ENCODE measurements at regions not wholly inside any gene's neighbourhood (a gene's known extent, or its start where the extent isn't known, plus 50 kb on each side); places are given as distances from the start of the nearest gene placed in this dataset.

GRCh38 chr18:34985963-34986362, 55.2 kb upstream of the MAPRE2 start (continued):
- TF ChIP-seq ZBTB4 (CRISPR knock-in tag; IDR thresholded peaks at IDR 0.05), result no peak
- TF ChIP-seq IKZF2 (IDR thresholded peaks at IDR 0.05), result no peak
- TF ChIP-seq ASH2L (IDR thresholded peaks at IDR 0.05; ENCODE audit: borderline replicate concordance, low read depth), result no peak
- no peak for TF ChIP-seq JUNB (IDR thresholded peaks at IDR 0.05)

GRCh38 chr18:34990597-34990996, 50.6 kb upstream of the MAPRE2 start:
- CTCF ChIA-PET, result interaction anchor here (1.1 kb wide), 1 partner anchor 16 kb away, joined by 4 read pairs; no protein-coding TSS in a partner anchor
- in situ Hi-C loops (cut with MboI) (no loop called here), intact Hi-C loops (cut with micrococcal nuclease; ENCODE audit: unreplicated experiment) (no loop called here)
- Histone ChIP-seq H3K4me1 (ENCODE audit: control insufficient read depth, insufficient read depth, low read length) (no peaks in the 10 kb centered on the region), H3K9ac (ENCODE audit: control insufficient read depth, insufficient read depth, low read length) (no peak overlapping the region), H3K27me3 (replicated peaks in 1 of 2; ENCODE audit: control insufficient read depth in 2 of 2, insufficient read depth in 2 of 2, low read length in 1 of 2) (no peaks in the 10 kb centered on the region), H2AFZ (ENCODE audit: control insufficient read depth, low read depth, low read length) (no peak overlapping the region), H3K4me2 (ENCODE audit: control insufficient read depth, insufficient read depth) (no peak overlapping the region), H3K9me3 (replicated peaks; ENCODE audit: control insufficient read depth, insufficient read depth, low read length) (no peaks in the 10 kb centered on the region), H3K27ac (ENCODE audit: control insufficient read depth, insufficient read depth) (no peak overlapping the region), H3K79me2 (ENCODE audit: control insufficient read depth, insufficient read depth, low read length) (no peaks in the 10 kb centered on the region), H4K20me1 (ENCODE audit: control insufficient read depth, insufficient read depth) (no peaks in the 10 kb centered on the region), H3K36me3 (ENCODE audit: control insufficient read depth in 2 of 2, insufficient read depth in 2 of 2, low read length in 1 of 2) (no peaks in the 10 kb centered on the region), H3K4me3 (no peak overlapping the region)
- SMC1A ChIA-PET (ENCODE audit: uncharacterized antibody, unreplicated experiment), result no interaction called here
- WGBS (ENCODE audit: insufficient coverage, insufficient replicate concordance, low lambda C conversion rate, missing lambda C conversion rate), result 17% methylated on average over 4 of the region's 4 CpGs
- no TSS peak for BruUV-seq (replicated peaks)
- RAD21 ChIA-PET (ENCODE audit: unreplicated experiment), result no interaction called here
- POLR2A ChIA-PET, result no interaction called here
- DNase-seq (ENCODE audit: low read depth, low spot score) (no peak), ATAC-seq (no peak), FAIRE-seq (no peak)
- no peak for TF ChIP-seq ZNF622 (IDR thresholded peaks at IDR 0.05)
- no peak for TF ChIP-seq PAX8 (IDR thresholded peaks at IDR 0.05)
- TF ChIP-seq ZNF687 (IDR thresholded peaks at IDR 0.05), result no peak
- no peak for TF ChIP-seq ATF3 (IDR thresholded peaks at IDR 0.05; ENCODE audit: borderline replicate concordance, extremely low read depth, low read depth, low read length)
- no peak for TF ChIP-seq NR2F1 (conservative IDR thresholded peaks at IDR 0.05)
- no peak for TF ChIP-seq CBFB (IDR thresholded peaks at IDR 0.05; ENCODE audit: low read depth)
- TF ChIP-seq ZNF24 (IDR thresholded peaks at IDR 0.05), result no peak
- no peak for TF ChIP-seq SIX5 (IDR thresholded peaks at IDR 0.05; ENCODE audit: low read depth, low read length, severe bottlenecking)
- no peak for TF ChIP-seq MEF2B (IDR thresholded peaks at IDR 0.05; ENCODE audit: partially characterized antibody, poor library complexity, severe bottlenecking)
- no peak for TF ChIP-seq POLR2AphosphoS2 (IDR thresholded peaks at IDR 0.05; ENCODE audit: low read depth, low read length)
- no peak for TF ChIP-seq MAX (IDR thresholded peaks at IDR 0.05; ENCODE audit: low read depth, low read length)
- no peak for TF ChIP-seq PML (IDR thresholded peaks at IDR 0.05; ENCODE audit: low read length)
- no peak for TF ChIP-seq MYB (IDR thresholded peaks at IDR 0.05; ENCODE audit: borderline replicate concordance, low read depth, low read length)
